ENCODE measurements at regions not wholly inside any gene's neighbourhood (a gene's known extent, or its start where the extent isn't known, plus 50 kb on each side); places are given as distances from the start of the nearest gene placed in this dataset.

DNA sequence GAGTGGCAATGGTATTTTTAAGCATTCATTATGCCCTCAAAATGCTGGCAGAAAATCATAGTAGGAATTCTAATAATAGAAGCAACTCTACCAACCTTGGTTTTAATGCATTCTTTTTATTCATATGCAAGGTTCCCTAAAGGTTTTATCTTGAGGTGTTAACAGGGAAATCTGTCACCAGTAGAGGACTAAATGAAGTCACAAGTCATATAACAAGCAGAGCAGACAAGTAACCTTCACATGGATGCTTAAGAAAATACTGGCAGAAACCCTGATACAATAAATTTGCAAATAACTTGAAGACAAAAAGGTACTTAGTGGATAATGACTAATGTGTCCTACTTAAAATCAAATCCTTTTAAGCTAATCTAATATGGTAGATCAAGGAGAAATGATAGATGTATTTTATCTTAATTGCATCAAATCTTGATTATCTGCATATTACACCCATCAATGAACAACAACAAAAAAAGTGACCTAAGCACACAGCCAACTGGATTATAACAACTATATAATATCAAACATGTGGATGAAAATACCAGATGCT lies 73.3 kb downstream of the RFC3 start:
- DNase-seq = no peak

- no peak for DNase-seq
Measured at GRCh38 chr13:33893559-33893958, 75.6 kb downstream of the RFC3 start.

GRCh38 chr13:33904431-33904830 lies 86.5 kb downstream of the RFC3 start:
- no peak for DNase-seq

DNA sequence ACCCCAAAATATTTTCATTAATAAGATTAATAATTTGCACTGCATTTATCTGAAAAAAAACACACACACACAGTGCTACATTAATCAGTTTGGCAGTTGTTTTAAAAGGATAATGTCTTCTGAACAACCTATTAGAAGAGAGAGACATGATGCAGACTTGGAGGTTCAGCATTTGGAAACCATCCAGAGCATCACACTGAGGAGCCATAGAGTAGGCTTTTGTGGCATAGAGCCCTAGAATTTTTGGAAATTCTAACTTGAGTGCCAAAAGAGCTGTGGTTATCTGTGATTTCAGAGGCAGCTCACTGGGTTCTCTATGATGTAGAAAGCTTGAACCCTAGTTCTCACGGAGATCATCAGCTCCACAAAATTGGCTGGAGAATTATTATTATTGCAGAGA lies 90.2 kb downstream of the RFC3 start:
- no peak for DNase-seq

GRCh38 chr13:33910255-33910654 lies 92.3 kb downstream of the RFC3 start:
- no peak for DNase-seq

- no peak for DNase-seq
Measured at GRCh38 chr13:33911521-33911920, 93.6 kb downstream of the RFC3 start.

DNA sequence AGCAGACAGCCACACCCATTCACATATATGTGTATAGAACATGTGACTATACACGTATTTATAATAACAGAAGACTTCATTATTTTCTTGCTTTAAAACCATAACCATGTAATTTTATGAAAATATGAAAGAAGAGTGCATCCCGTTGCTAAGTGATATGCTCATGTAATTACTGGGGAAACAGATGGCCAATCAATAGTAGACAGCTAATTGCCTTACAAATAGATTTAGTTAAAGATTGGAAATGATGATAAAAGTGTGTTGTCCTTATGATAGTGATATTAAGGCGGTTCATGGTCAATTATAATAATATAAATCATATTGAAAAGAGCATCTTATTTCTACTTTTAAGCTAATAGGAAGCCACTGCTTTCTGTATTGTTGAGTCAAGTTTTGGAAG lies 95.9 kb downstream of the RFC3 start:
- no peak for DNase-seq

DNA sequence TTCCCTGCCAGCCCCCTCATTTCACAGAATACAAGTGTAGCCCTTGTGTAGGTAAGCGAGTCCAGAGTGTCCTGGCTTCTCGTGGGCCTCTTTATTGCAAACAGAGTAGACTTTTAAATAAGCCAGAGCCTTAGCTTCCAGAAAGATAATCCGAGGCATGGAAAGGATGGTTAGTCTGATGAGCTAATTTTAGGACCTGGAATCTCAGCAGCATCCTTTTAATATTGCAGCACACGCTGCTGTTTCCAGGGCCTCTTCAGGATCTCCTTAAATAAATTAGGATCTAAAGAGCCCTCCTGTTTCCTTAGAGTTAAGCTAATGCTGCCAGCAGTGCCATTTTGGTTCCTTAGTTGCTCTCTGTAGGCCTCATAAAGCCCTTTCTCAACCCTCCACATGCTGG lies 99.2 kb downstream of the RFC3 start:
- DNase-seq = no peak

DNA sequence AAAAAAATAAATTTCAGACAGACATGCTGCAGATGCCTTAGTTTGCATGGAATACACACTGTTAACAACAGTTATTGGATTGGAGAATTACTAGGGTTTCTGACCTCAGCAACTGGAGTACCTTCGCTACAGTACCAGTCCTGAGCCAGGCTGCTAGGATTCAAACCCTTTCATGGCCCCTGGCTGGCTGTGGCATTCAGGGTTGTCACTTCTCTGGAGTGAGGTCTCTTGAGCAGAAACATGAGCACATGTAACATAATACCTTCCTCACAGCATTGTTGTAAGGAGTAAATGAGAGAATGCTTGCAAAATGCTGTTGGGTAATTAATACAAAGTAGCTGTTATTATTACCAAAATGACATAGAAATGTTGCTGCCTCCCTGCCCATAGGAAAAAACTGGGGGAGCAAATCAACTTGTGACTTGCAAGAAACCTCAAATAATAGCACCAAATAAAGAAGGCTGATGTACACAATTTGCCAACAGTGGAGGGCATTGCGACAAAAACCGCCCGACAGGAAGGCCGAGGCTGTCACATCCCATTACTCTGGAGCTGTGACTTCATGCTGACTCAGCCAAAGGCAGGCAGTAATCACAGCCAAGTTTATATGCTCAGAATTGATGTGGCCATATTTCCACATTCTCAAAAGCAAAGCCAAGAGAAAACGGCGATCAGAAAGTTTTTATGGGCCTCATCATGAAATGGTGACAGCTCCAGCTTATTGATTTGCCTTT lies 100.4 kb downstream of the RFC3 start:
- peak; percentile 84 for DNase-seq

- DNase-seq = no peak
Measured at GRCh38 chr13:33919120-33919519, 101.2 kb downstream of the RFC3 start.

DNA sequence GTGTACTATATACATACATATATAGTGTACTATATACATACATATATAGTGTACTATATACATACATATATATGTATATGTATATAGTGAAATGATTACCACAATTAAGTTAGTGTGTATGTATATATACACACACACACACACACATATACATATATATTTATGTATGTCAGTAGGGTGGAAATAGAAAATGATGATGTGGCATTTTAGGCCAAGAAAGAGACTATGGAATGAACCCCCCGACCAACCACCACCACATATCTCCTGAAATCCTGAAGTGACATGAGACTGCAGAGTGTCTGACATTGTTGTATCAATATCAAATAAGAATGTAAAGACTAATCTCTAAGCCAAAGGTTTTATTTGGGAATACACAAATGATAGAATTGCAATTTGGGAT lies 107.6 kb downstream of the RFC3 start:
- DNase-seq = no peak

DNA sequence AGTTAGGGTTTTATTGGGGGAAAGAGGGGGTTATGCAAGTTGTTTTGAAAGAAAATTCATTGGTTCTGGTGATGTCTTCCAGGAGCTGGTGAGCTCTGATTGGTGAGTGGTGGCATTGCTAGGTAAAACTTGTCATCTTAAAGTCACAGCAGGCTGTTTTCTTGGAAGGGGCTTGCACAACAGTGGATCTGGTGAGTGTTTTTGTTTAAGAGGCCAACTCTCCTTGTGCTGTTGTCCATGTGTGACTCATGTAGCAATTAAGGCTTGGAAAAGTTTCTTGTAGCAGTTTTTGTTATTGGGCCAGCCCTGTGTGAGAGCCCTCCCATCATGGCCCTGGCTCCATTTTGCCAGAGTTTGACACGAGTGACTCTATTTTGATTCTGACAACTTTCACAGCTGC lies 109.4 kb downstream of the RFC3 start:
- DNase-seq = no peak

DNA sequence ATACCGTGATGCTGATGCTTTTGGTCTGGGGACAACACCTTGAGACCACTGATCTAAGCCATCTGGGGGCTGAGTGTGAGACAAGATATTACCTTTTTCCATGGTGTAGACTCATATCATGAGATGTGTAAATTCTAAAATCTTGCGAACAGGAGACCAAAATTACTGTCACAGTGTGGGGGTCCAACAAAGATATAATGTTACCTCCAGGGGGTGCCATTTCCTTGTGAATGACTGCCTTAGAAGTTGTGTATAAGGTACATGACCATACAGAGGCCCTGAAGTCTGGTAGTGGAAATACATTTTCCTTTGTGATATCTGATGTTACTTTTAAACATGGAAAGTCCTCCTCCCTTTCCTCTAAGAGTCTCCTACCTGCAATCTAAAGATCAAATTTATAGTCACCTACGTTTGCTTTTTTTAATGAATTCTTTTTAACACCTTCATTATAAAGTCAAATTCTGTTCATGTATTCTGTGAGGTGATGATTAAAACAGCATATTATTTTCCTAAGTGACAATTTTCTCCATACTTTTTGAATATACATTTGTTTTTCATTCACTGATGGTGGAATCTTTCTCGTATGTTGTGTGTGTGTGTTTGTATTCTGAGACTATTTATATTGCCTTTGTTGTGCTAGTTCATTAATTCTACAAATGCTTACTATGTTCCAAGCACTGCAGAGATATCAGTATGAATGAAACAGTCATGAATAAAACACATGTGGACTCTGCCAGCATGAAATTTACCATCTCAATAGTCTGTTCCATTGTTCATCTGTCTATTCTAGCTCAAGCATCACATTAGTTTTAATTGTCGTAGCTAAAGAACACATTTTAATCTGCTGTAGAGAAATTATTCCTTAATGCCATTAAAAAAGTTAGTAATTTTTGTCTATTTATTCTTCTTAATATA lies 113.7 kb downstream of the RFC3 start:
- DNase-seq = no peak

- DNase-seq = no peak
Measured at GRCh38 chr13:33932769-33933406, 114.9 kb downstream of the RFC3 start.

- no peak for DNase-seq
Measured at GRCh38 chr13:33933810-33934209, 115.9 kb downstream of the RFC3 start.

DNA sequence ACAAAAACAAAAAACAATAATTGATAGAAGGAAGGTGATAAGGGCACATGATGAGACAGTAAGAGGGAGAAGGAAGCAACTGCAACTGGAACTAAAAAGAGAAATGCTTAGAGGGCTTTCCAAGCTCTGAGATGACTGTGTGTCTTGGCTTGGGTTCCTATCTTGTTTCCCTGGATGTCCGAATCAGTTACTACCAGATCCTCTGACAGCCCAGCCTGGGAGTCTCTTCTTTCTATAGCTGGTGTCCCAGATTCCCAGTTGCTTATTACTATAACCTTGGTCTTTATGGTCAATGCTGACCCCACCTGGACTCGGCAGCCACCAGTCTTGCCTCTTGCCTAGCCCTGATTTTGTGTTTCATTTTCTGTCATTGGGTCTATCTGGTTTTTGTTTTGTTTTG lies 116.4 kb downstream of the RFC3 start:
- no peak for DNase-seq

DNA sequence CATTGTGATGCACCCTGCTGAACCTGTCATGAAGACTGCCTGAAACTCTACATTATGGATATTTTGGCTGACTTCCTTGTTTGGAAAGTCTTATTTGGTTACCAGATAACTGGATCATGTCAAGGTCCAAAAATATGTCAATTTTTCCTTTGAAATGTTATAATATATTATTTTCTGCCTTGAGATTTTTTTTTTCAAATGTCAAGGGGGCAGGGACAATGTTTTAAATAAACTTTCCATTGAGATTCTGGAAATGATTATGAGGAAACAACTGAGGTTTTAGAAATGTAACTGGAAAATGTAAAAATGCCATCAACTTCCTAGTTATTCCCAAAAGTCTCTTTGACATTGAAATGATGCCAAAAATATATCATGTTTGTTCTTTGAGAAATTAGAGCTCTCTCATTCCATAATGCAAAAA lies 117.0 kb downstream of the RFC3 start:
- no peak for DNase-seq

GRCh38 chr13:33935969-33936368 lies 118.0 kb downstream of the RFC3 start:
- no peak for DNase-seq

DNA sequence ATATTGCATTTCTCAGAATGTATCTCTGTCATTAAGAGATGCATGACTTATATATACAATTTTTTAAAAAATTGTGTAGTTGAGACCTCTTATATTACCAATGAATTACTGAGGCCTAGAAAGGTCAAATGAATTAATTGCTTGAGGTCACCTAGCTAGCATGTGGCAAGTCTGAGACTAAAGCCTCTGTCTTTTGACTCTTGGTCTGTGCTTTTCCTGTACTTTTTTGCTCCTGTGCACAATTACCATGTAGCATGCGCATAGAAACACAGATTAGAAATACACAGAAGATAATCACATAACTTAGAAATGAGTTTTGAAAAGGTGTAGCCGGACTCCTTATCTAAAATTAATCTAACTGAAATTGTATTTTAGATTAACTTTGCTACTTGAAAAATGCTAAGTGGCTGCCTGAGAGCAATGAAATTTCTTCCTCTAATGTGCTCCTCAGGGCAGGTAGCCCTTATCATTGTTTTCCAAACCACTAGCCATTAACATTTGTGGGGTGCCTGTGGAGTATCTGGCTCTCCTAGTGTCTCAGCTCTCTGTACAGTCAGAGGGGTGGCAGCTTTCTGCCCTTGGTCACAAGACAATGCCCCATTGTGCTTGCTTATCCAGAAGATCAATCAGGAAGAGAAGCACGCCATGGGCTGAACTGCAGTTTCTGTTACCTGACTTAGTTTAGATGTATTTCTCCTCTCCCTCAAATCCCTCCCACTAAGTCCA lies 119.6 kb downstream of the RFC3 start:
- DNase-seq = peak; percentile 10

DNA sequence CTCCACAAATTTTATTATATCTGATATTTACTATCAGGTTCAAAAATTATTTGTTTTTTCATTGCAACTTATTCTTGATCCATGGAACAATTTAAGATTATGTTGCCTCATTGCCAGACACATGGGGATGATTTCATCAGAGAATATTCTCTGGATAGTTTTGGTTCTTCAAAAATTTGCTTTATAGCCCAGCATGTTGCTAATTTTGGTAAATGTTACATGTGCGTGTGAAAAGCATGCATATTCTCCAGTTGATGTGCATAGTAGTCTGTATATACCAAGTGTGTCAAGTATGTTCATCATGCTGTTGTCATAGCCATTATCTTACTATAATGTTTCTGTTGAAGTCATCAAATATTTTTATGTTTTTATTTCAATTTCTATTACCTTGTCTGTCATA lies 122.3 kb downstream of the RFC3 start:
- DNase-seq = no peak

DNA sequence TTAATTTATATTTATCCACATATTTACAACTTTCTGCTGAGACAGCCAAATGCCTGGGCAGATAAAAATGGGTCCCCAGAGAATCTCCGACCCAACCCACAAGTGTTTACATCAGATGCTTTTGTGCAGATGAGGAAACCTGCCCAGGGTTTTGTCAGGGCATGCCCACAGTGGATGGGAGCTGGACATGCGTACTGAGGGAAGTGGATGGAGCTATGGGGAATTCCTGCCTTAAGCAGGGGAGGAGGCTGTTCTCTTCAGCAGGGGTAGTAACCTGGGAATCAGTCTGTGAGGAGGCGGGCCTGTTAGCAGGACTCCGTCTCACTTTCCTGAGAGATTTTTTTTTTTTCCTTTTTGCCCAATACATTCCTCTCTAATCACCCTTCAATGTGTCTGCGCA lies 122.9 kb downstream of the RFC3 start:
- DNase-seq = no peak

DNA sequence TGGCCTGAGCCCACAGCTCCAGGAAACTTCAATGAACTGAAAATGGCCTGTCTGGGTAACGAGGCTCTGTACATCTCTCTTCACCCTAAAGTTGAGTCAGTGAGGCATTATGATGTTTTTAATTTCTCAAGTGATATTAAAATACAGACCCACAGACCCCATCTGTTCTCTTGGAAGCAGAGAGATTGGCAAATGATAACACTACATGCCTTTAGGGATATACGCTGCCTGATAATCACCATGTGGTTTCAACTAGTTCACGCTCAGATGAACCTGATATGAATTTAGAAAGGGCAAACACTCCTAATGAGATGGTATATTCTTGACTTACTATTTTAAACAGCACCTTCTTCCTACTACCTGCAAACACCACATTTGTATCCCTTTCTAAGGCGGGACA lies 127.5 kb downstream of the RFC3 start:
- no peak for DNase-seq

- DNase-seq = no peak
Measured at GRCh38 chr13:33953203-33953602, 135.3 kb downstream of the RFC3 start.

Data from retina (tissue), 1 donor.